SK-N-SH treated with all-trans-retinoic acid at 6 μM for 48 hours (cell line): ENCODE measurements at regions not wholly inside any gene's neighbourhood (a gene's known extent, or its start where the extent isn't known, plus 50 kb on each side); places are given as distances from the start of the nearest gene placed in this dataset.

Experiments used
- ATAC-seq: fragments of 200-7000 bp; cut with Tn5 transposase; 3 replicates; pipeline ENCODE4 v1.9.1; 2020; ENCODE audit warnings: mild to moderate bottlenecking, moderate library complexity
- ARNTL ChIP-seq: fragments of 450-650 bp; formaldehyde crosslinking; IDR thresholded peaks from 2 replicates; pipeline ENCODE4 v1.5.0; 2020; ENCODE audit warnings: low read depth, mild to moderate bottlenecking, moderate library complexity, borderline replicate concordance
- BACH2 ChIP-seq: fragments of 250-450 bp; sonication (Bioruptor Pico); IDR thresholded peaks from 2 replicates; pipeline ENCODE4 v1.9.0; 2021; ENCODE audit warnings: mild to moderate bottlenecking, borderline replicate concordance
- CSDC2 ChIP-seq: fragments of 250-450 bp; sonication (Bioruptor Pico); IDR thresholded peaks from 2 replicates; pipeline ENCODE4 v1.5.0; 2020; ENCODE audit warnings: mild to moderate bottlenecking, moderate library complexity
- ESRRG ChIP-seq: fragments of 250-450 bp; sonication (Bioruptor Pico); IDR thresholded peaks from 2 replicates; pipeline ENCODE4 v1.6.1; 2021; ENCODE audit warnings: mild to moderate bottlenecking
- GLIS3 ChIP-seq: fragments of 250-450 bp; sonication (Bioruptor Pico); IDR thresholded peaks from 2 replicates; pipeline ENCODE4 v1.5.0; 2020; ENCODE audit warnings: mild to moderate bottlenecking, moderate library complexity
- ISL1 ChIP-seq: fragments of 250-450 bp; sonication (Bioruptor Pico); IDR thresholded peaks from 2 replicates; pipeline ENCODE4 v2.1.2; 2022; ENCODE audit warnings: mild to moderate bottlenecking, moderate library complexity
- OSR1 ChIP-seq: fragments of 250-450 bp; sonication (Bioruptor Pico); IDR thresholded peaks from 2 replicates; pipeline ENCODE4 v1.8.0; 2022; ENCODE audit warnings: moderate library complexity, mild to moderate bottlenecking, inconsistent platforms
- RARB ChIP-seq: fragments of 250-450 bp; sonication (Bioruptor Pico); IDR thresholded peaks from 2 replicates; pipeline ENCODE4 v1.8.0; 2021; ENCODE audit warnings: mild to moderate bottlenecking, moderate library complexity
- SNAI2 ChIP-seq: fragments of 250-450 bp; sonication (Bioruptor Pico); IDR thresholded peaks from 2 replicates; pipeline ENCODE4 v1.5.0; 2020; ENCODE audit warnings: mild to moderate bottlenecking, moderate library complexity
- TCF4 ChIP-seq: fragments of 250-450 bp; sonication (Bioruptor Pico); IDR thresholded peaks from 2 replicates; pipeline ENCODE4 v1.8.0; 2021; ENCODE audit warnings: mild to moderate bottlenecking, moderate library complexity, borderline replicate concordance
- TOX ChIP-seq: fragments of 250-450 bp; sonication (Bioruptor Pico); IDR thresholded peaks from 2 replicates; pipeline ENCODE4 v1.8.0; 2021; ENCODE audit warnings: mild to moderate bottlenecking, moderate library complexity, borderline replicate concordance
- ZC3H10 ChIP-seq: fragments of 250-450 bp; sonication (Bioruptor Pico); IDR thresholded peaks from 2 replicates; pipeline ENCODE4 v1.5.1; 2021; ENCODE audit warnings: mild to moderate bottlenecking, moderate library complexity
- ZFP3 ChIP-seq: fragments of 250-450 bp; sonication (Bioruptor Pico); IDR thresholded peaks from 2 replicates; pipeline ENCODE4 v1.5.0; 2020; ENCODE audit warnings: mild to moderate bottlenecking, moderate library complexity
- ZFP30 ChIP-seq: fragments of 450-650 bp; formaldehyde crosslinking; IDR thresholded peaks from 2 replicates; pipeline ENCODE4 v1.5.0; 2022; ENCODE audit warnings: mild to moderate bottlenecking, moderate library complexity
- ZNF565 ChIP-seq: fragments of 450-650 bp; formaldehyde crosslinking; conservative IDR thresholded peaks from 2 replicates; pipeline ENCODE4 v1.5.0; 2020; ENCODE audit warnings: low read depth, mild to moderate bottlenecking, moderate library complexity
- ZNF70 ChIP-seq: fragments of 450-650 bp; formaldehyde crosslinking; IDR thresholded peaks from 2 replicates; pipeline ENCODE4 v1.5.0; 2020; ENCODE audit warnings: mild to moderate bottlenecking, moderate library complexity
- ZNF8 ChIP-seq: fragments of 450-650 bp; formaldehyde crosslinking; IDR thresholded peaks from 2 replicates; pipeline ENCODE4 v1.5.0; 2020; ENCODE audit warnings: mild to moderate bottlenecking, moderate library complexity
- TF ChIP-seq, protein P1 (sequence below): fragments of 250-450 bp; sonication (Bioruptor Pico); IDR thresholded peaks from 2 replicates; pipeline ENCODE4 v1.5.0; 2020; ENCODE audit warnings: mild to moderate bottlenecking, moderate library complexity
- TF ChIP-seq, protein P2 (sequence below): fragments of 250-450 bp; sonication (Bioruptor Pico); IDR thresholded peaks from 2 replicates; pipeline ENCODE4 v1.8.0; 2021; ENCODE audit warnings: low read depth, mild to moderate bottlenecking, moderate library complexity, borderline replicate concordance
- TF ChIP-seq, protein P3 (sequence below): fragments of 250-450 bp; sonication (Bioruptor Pico); IDR thresholded peaks from 2 replicates; pipeline ENCODE4 v1.5.1; 2020; ENCODE audit warnings: low read depth, mild to moderate bottlenecking, moderate library complexity
- TF ChIP-seq, protein P4 (sequence below): fragments of 250-450 bp; sonication (Bioruptor Pico); IDR thresholded peaks from 2 replicates; pipeline ENCODE4 v1.8.0; 2020; ENCODE audit warnings: mild to moderate bottlenecking, moderate library complexity, borderline replicate concordance
- TF ChIP-seq, protein P5 (sequence below): fragments of 250-450 bp; sonication (Bioruptor Pico); IDR thresholded peaks from 2 replicates; pipeline ENCODE4 v1.5.1; 2021; ENCODE audit warnings: mild to moderate bottlenecking, moderate library complexity

DNA sequence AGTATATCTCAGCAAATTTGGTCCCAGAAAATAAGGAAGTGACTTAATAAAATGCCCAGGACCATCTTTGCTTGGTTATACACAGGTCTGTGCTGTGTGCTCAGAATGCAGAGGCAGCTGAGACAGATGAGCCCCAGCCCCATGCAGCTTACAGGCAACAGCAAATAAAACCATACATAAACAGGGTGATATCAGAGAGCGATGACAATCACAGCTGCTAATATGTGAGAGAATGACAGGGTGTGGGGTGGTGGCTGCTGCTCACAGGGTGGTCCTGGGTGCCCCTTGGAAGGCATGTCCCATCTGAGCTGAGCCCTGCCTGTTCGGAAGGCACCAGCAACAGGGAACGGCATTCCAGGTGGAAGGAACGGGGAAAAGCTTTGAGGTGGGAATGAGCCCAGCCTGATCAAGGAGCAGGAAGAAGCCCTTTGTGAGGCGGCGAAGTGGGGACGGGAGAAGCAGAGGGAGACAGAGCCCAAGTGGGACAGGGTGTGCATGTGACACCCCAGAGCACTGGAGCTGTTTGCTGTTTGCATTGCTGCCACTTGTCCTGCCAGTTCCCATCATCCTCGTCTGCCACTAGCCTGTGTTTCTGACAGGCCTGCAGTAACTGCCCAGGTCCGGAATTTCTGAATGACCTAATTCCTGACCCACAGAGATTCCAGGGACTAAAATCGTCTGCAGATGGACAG is 150.5 kb downstream of the KATNIP start:
- TF ChIP-seq TOX (CRISPR knock-in tag), result no peak
- TF ChIP-seq, protein P1, sequence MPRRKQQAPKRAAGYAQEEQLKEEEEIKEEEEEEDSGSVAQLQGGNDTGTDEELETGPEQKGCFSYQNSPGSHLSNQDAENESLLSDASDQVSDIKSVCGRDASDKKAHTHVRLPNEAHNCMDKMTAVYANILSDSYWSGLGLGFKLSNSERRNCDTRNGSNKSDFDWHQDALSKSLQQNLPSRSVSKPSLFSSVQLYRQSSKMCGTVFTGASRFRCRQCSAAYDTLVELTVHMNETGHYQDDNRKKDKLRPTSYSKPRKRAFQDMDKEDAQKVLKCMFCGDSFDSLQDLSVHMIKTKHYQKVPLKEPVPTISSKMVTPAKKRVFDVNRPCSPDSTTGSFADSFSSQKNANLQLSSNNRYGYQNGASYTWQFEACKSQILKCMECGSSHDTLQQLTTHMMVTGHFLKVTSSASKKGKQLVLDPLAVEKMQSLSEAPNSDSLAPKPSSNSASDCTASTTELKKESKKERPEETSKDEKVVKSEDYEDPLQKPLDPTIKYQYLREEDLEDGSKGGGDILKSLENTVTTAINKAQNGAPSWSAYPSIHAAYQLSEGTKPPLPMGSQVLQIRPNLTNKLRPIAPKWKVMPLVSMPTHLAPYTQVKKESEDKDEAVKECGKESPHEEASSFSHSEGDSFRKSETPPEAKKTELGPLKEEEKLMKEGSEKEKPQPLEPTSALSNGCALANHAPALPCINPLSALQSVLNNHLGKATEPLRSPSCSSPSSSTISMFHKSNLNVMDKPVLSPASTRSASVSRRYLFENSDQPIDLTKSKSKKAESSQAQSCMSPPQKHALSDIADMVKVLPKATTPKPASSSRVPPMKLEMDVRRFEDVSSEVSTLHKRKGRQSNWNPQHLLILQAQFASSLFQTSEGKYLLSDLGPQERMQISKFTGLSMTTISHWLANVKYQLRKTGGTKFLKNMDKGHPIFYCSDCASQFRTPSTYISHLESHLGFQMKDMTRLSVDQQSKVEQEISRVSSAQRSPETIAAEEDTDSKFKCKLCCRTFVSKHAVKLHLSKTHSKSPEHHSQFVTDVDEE (CRISPR knock-in tag), result no peak
- TF ChIP-seq SNAI2, result no peak
- TF ChIP-seq ZNF8 (CRISPR knock-in tag), result no peak
- TF ChIP-seq RARB (CRISPR knock-in tag), result no peak
- no peak for TF ChIP-seq ZC3H10 (CRISPR knock-in tag)
- TF ChIP-seq ESRRG, result no peak
- no peak for TF ChIP-seq ZNF565
- TF ChIP-seq ARNTL, result no peak
- TF ChIP-seq OSR1 (CRISPR knock-in tag), result no peak
- TF ChIP-seq, protein P2, sequence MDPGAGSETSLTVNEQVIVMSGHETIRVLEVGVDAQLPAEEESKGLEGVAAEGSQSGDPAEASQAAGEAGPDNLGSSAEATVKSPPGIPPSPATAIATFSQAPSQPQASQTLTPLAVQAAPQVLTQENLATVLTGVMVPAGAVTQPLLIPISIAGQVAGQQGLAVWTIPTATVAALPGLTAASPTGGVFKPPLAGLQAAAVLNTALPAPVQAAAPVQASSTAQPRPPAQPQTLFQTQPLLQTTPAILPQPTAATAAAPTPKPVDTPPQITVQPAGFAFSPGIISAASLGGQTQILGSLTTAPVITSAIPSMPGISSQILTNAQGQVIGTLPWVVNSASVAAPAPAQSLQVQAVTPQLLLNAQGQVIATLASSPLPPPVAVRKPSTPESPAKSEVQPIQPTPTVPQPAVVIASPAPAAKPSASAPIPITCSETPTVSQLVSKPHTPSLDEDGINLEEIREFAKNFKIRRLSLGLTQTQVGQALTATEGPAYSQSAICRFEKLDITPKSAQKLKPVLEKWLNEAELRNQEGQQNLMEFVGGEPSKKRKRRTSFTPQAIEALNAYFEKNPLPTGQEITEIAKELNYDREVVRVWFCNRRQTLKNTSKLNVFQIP, result no peak
- TF ChIP-seq, protein P3, sequence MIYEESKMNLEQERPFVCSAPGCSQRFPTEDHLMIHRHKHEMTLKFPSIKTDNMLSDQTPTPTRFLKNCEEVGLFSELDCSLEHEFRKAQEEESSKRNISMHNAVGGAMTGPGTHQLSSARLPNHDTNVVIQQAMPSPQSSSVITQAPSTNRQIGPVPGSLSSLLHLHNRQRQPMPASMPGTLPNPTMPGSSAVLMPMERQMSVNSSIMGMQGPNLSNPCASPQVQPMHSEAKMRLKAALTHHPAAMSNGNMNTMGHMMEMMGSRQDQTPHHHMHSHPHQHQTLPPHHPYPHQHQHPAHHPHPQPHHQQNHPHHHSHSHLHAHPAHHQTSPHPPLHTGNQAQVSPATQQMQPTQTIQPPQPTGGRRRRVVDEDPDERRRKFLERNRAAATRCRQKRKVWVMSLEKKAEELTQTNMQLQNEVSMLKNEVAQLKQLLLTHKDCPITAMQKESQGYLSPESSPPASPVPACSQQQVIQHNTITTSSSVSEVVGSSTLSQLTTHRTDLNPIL (CRISPR knock-in tag), result no peak
- no peak for TF ChIP-seq TCF4
- no peak for TF ChIP-seq ZFP3
- no peak for ATAC-seq

DNA sequence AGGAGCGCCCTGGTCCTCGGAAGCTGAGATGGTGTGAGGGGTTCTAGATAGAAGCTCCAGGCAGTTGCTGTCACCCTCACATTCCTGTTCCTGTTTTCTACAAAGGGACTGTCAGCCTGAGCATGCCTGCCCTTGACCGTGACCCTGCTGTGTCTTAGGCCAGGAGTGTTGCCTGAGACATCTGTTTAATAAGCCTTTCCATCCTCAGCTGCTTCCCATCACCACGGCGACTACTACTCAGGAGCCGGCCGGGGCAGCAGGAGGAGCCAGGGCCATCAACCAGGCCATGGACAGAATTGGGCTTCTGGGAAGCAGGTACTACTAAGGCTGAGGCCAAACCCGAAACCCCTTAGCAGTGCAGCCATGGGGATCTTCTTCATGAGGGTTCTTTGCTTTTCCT is 151.4 kb downstream of the KATNIP start:
- ATAC-seq, result no peak
- TF ChIP-seq BACH2 (CRISPR knock-in tag) (no peak), RARB (CRISPR knock-in tag) (no peak), ZNF565 (no peak), TCF4 (no peak), ZFP30 (CRISPR knock-in tag) (no peak), CSDC2 (CRISPR knock-in tag) (no peak), GLIS3 (CRISPR knock-in tag) (no peak), ISL1 (CRISPR knock-in tag) (no peak), TOX (CRISPR knock-in tag) (no peak), OSR1 (CRISPR knock-in tag) (no peak), ZNF70 (CRISPR knock-in tag) (no peak), ESRRG (no peak), SNAI2 (no peak)
- TF ChIP-seq, protein P4, sequence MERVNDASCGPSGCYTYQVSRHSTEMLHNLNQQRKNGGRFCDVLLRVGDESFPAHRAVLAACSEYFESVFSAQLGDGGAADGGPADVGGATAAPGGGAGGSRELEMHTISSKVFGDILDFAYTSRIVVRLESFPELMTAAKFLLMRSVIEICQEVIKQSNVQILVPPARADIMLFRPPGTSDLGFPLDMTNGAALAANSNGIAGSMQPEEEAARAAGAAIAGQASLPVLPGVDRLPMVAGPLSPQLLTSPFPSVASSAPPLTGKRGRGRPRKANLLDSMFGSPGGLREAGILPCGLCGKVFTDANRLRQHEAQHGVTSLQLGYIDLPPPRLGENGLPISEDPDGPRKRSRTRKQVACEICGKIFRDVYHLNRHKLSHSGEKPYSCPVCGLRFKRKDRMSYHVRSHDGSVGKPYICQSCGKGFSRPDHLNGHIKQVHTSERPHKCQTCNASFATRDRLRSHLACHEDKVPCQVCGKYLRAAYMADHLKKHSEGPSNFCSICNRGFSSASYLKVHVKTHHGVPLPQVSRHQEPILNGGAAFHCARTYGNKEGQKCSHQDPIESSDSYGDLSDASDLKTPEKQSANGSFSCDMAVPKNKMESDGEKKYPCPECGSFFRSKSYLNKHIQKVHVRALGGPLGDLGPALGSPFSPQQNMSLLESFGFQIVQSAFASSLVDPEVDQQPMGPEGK (CRISPR knock-in tag), result no peak
- TF ChIP-seq, protein P5, sequence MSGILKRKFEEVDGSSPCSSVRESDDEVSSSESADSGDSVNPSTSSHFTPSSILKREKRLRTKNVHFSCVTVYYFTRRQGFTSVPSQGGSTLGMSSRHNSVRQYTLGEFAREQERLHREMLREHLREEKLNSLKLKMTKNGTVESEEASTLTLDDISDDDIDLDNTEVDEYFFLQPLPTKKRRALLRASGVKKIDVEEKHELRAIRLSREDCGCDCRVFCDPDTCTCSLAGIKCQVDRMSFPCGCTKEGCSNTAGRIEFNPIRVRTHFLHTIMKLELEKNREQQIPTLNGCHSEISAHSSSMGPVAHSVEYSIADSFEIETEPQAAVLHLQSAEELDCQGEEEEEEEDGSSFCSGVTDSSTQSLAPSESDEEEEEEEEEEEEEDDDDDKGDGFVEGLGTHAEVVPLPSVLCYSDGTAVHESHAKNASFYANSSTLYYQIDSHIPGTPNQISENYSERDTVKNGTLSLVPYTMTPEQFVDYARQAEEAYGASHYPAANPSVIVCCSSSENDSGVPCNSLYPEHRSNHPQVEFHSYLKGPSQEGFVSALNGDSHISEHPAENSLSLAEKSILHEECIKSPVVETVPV (CRISPR knock-in tag), result no peak
- TF ChIP-seq, protein P2, result no peak
